K562 (cell line): ENCODE measurements at regions not wholly inside any gene's neighbourhood (a gene's known extent, or its start where the extent isn't known, plus 50 kb on each side); places are given as distances from the start of the nearest gene placed in this dataset.

Experiments used
- BCOR ChIP-seq: fragments of 450-650 bp; IDR thresholded peaks from 2 replicates; pipeline ENCODE4 v1.6.1; 2016
- CBFB ChIP-seq: sonication (generic); formaldehyde crosslinking; IDR thresholded peaks from 2 replicates; pipeline ENCODE4 v1.4.0; 2020; ENCODE audit warnings: mild to moderate bottlenecking, missing genetic modification reagents
- CLOCK ChIP-seq: fragments of 250-450 bp; sonication (Bioruptor Pico); IDR thresholded peaks from 2 replicates; pipeline ENCODE4 v1.4.0; 2020; ENCODE audit warnings: mild to moderate bottlenecking, moderate library complexity, borderline replicate concordance
- FOXP4 ChIP-seq: sonication (generic); formaldehyde crosslinking; IDR thresholded peaks from 2 replicates; pipeline ENCODE4 v1.8.0; 2022; ENCODE audit warnings: mild to moderate bottlenecking, missing genetic modification reagents, borderline replicate concordance
- GATA2 ChIP-seq: sonication (generic); formaldehyde crosslinking; IDR thresholded peaks from 2 replicates; pipeline ENCODE4 v1.4.0; 2020; ENCODE audit warnings: mild to moderate bottlenecking, missing genetic modification reagents
- GTF2A2 ChIP-seq: IDR thresholded peaks from 2 replicates; pipeline ENCODE4 v1.6.1; 2016; ENCODE audit warnings: mild to moderate bottlenecking, missing genetic modification characterization, missing compliant biosample characterization
- KDM1A ChIP-seq, 2 experiments: fragments of 450-650 bp; IDR thresholded peaks; 2 replicates each; pipeline ENCODE4 v1.6.1; 2016; ENCODE audit warnings: mild to moderate bottlenecking in 2 of 2
- MCM7 ChIP-seq, 2 experiments: fragments of 450-650 bp; IDR thresholded peaks; 2 replicates each; pipeline ENCODE4 v1.6.1; 2016 to 2018
- MLX ChIP-seq, 2 experiments: fragments of 450-650 bp in 1 of 2; sonication (generic) in 1 of 2; formaldehyde crosslinking; conservative IDR thresholded peaks; 2 replicates each; pipeline versions ENCODE4 v1.4.0 to v1.8.1; 2020 to 2022; ENCODE audit warnings: mild to moderate bottlenecking in 1 of 2, missing genetic modification reagents in 1 of 2
- MYBL2 ChIP-seq, 2 experiments: fragments of 450-650 bp in 1 of 2; sonication (generic) in 1 of 2; formaldehyde crosslinking in 1 of 2; IDR thresholded peaks; 2 replicates each; pipeline versions ENCODE4 v1.6.1 to v1.8.1; 2017 to 2022; ENCODE audit warnings: borderline replicate concordance in 1 of 2, inconsistent platforms in 1 of 2, low read depth in 1 of 2, mild to moderate bottlenecking in 1 of 2, missing genetic modification reagents in 1 of 2, moderate library complexity in 1 of 2
- OTX1 ChIP-seq: fragments of 450-650 bp; formaldehyde crosslinking; IDR thresholded peaks from 2 replicates; pipeline ENCODE4 v1.4.0; 2022; ENCODE audit warnings: mild to moderate bottlenecking
- TEAD4 ChIP-seq, 2 experiments: sonication (generic) in 1 of 2; formaldehyde crosslinking in 1 of 2; IDR thresholded peaks; 2 replicates each; pipeline versions ENCODE4 v1.6.1 to v1.8.0; 2012 to 2022; ENCODE audit warnings: borderline replicate concordance in 1 of 2, inconsistent platforms in 1 of 2, low read length in 1 of 2, mild to moderate bottlenecking in 1 of 2, missing genetic modification reagents in 1 of 2
- ZNF274 ChIP-seq: IDR thresholded peaks from 2 replicates; pipeline ENCODE4 v1.6.1; 2011; ENCODE audit warnings: low read depth, mild to moderate bottlenecking, low read length, moderate library complexity, borderline replicate concordance
- ZNF354B ChIP-seq: fragments of 250-450 bp; sonication (Bioruptor Pico); IDR thresholded peaks from 2 replicates; pipeline ENCODE4 v1.4.0; 2020
- ZNF41 ChIP-seq: fragments of 250-450 bp; sonication (Bioruptor Pico); conservative IDR thresholded peaks from 2 replicates; pipeline ENCODE4 v1.4.0; 2020; ENCODE audit warnings: mild to moderate bottlenecking
- ZNF609 ChIP-seq: sonication (generic); formaldehyde crosslinking; IDR thresholded peaks from 2 replicates; pipeline ENCODE4 v1.8.1; 2023; ENCODE audit warnings: missing genetic modification reagents, mild to moderate bottlenecking, borderline replicate concordance

- TF ChIP-seq MLX (CRISPR knock-in tag; conservative IDR thresholded peaks at IDR 0.05) = peak; percentile 74 to 91; a peak in 2 of 4 replicates
- TF ChIP-seq GTF2A2 (tag) = no peak
- no peak for TF ChIP-seq ZNF274
- TF ChIP-seq MCM7 (IDR thresholded peaks at IDR 0.05) = no peak
- TF ChIP-seq FOXP4 = peak; percentile 71; the same call in 1 of the 2 replicates
- TF ChIP-seq TEAD4 (IDR thresholded peaks at IDR 0.05; ENCODE audit: low read length) = peak; percentile 20; the same call in 1 of the 2 replicates
- TF ChIP-seq TEAD4 (CRISPR knock-in tag; IDR thresholded peaks at IDR 0.05; ENCODE audit: borderline replicate concordance) = no peak
- TF ChIP-seq CBFB = peak; percentile 87; the same call in 1 of the 2 replicates
- TF ChIP-seq ZNF354B (CRISPR knock-in tag) = peak; percentile 47; the same call in 1 of the 2 replicates
- TF ChIP-seq KDM1A (IDR thresholded peaks at IDR 0.05) = peak; percentile 26 to 33; a peak in 1 of 4 replicates
- TF ChIP-seq CLOCK (CRISPR knock-in tag) = no peak
- no peak for TF ChIP-seq GATA2 (CRISPR knock-in tag)
- TF ChIP-seq BCOR = peak; percentile 90; the same call in 1 of the 2 replicates
- no peak for TF ChIP-seq MYBL2 (IDR thresholded peaks at IDR 0.05; ENCODE audit: low read depth)
- no peak; the same call in 1 of the 2 replicates for TF ChIP-seq MYBL2 (CRISPR knock-in tag; IDR thresholded peaks at IDR 0.05; ENCODE audit: borderline replicate concordance)
- peak; percentile 97 for TF ChIP-seq OTX1 (CRISPR knock-in tag)
- TF ChIP-seq ZNF609 (CRISPR knock-in tag) = peak; percentile 89; the same call in 1 of the 2 replicates
- TF ChIP-seq ZNF41 (CRISPR knock-in tag) = 0 out of 2 replicates have a peak, but pooled peaks have one; percentile 64
Measured at GRCh38 chr22:20656516-20656901, 117.4 kb upstream of the SERPIND1 start (continued).
